ENCODE measurements at regions not wholly inside any gene's neighbourhood (a gene's known extent, or its start where the extent isn't known, plus 50 kb on each side); places are given as distances from the start of the nearest gene placed in this dataset.

DNA sequence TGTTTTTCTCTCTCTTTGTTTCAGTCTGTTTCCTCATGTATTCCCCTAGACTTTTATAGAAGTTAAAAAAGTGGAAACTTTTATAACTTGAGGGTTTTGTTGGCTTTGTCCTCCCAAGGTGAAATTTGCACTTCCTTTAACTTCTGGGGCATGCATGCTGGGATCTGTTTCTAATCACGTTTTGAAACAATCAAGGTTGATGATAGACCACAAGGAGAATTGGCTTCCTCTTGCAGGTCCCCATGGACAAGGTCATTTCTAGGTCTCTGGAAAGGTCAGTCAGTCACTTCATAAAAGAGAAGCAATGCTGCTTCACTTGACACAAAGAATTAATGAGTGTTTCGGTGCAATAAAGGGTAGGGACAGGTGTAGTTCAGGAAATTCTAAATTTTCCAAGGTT, 811.8 kb upstream of the CELF2 start:
- no peaks in the 10 kb centered on the region for H3K4me1 Mint-ChIP-seq (ENCODE audit: unreplicated experiment)
- no peak for DNase-seq (ENCODE audit: low spot score)
- H3K4me3 Mint-ChIP-seq (ENCODE audit: unreplicated experiment), result no peak overlapping the region
- H3K36me3 Mint-ChIP-seq (ENCODE audit: low read depth, unreplicated experiment), result no peaks in the 10 kb centered on the region
- no peaks in the 10 kb centered on the region for H3K9me3 Mint-ChIP-seq (ENCODE audit: unreplicated experiment)
- TF ChIP-seq, protein P1, sequence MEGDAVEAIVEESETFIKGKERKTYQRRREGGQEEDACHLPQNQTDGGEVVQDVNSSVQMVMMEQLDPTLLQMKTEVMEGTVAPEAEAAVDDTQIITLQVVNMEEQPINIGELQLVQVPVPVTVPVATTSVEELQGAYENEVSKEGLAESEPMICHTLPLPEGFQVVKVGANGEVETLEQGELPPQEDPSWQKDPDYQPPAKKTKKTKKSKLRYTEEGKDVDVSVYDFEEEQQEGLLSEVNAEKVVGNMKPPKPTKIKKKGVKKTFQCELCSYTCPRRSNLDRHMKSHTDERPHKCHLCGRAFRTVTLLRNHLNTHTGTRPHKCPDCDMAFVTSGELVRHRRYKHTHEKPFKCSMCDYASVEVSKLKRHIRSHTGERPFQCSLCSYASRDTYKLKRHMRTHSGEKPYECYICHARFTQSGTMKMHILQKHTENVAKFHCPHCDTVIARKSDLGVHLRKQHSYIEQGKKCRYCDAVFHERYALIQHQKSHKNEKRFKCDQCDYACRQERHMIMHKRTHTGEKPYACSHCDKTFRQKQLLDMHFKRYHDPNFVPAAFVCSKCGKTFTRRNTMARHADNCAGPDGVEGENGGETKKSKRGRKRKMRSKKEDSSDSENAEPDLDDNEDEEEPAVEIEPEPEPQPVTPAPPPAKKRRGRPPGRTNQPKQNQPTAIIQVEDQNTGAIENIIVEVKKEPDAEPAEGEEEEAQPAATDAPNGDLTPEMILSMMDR (IDR thresholded peaks at IDR 0.05; ENCODE audit: unreplicated experiment), result no peak
- no peaks in the 10 kb centered on the region for H3K27me3 Mint-ChIP-seq (ENCODE audit: unreplicated experiment)
- H3K27ac Mint-ChIP-seq (ENCODE audit: unreplicated experiment), result no peak overlapping the region

GRCh38 chr10:10207538-10207937, 810.1 kb upstream of the CELF2 start:
- peaks cover 2% of the 10 kb centered on the region for H3K27me3 Mint-ChIP-seq (ENCODE audit: unreplicated experiment)
- H3K36me3 Mint-ChIP-seq (ENCODE audit: low read depth, unreplicated experiment), result no peaks in the 10 kb centered on the region
- no peaks in the 10 kb centered on the region for H3K9me3 Mint-ChIP-seq (ENCODE audit: unreplicated experiment)
- no peak overlapping the region for H3K27ac Mint-ChIP-seq (ENCODE audit: unreplicated experiment)
- TF ChIP-seq, protein P1 (IDR thresholded peaks at IDR 0.05; ENCODE audit: unreplicated experiment), result no peak
- H3K4me1 Mint-ChIP-seq (ENCODE audit: unreplicated experiment), result no peaks in the 10 kb centered on the region
- no peak overlapping the region for H3K4me3 Mint-ChIP-seq (ENCODE audit: unreplicated experiment)
- DNase-seq (ENCODE audit: low spot score), result no peak

DNA sequence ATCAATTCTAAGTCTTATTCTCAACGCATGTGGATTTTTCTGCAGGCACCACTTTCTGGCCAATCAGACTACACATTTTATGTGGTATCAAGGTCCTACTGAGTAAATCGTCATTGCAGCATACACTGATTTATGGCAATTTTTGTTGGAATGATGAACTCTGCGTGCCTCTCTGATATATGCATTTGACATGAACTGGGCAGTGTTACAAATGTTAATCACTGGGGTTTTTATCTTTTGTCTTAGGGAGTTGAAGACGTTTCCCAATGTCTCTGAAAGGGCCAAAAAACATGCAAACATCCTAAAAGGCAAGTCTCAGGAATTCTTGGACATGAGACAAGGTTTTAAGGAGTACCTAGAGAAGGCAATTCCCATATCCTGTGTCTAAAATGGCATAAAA, 809.5 kb upstream of the CELF2 start:
- peaks cover 2% of the 10 kb centered on the region for H3K27me3 Mint-ChIP-seq (ENCODE audit: unreplicated experiment)
- no peaks in the 10 kb centered on the region for H3K9me3 Mint-ChIP-seq (ENCODE audit: unreplicated experiment)
- no peaks in the 10 kb centered on the region for H3K4me1 Mint-ChIP-seq (ENCODE audit: unreplicated experiment)
- no peak overlapping the region for H3K27ac Mint-ChIP-seq (ENCODE audit: unreplicated experiment)
- H3K4me3 Mint-ChIP-seq (ENCODE audit: unreplicated experiment), result no peak overlapping the region
- no peaks in the 10 kb centered on the region for H3K36me3 Mint-ChIP-seq (ENCODE audit: low read depth, unreplicated experiment)
- TF ChIP-seq, protein P1 (IDR thresholded peaks at IDR 0.05; ENCODE audit: unreplicated experiment), result no peak
- DNase-seq (ENCODE audit: low spot score), result no peak

DNA sequence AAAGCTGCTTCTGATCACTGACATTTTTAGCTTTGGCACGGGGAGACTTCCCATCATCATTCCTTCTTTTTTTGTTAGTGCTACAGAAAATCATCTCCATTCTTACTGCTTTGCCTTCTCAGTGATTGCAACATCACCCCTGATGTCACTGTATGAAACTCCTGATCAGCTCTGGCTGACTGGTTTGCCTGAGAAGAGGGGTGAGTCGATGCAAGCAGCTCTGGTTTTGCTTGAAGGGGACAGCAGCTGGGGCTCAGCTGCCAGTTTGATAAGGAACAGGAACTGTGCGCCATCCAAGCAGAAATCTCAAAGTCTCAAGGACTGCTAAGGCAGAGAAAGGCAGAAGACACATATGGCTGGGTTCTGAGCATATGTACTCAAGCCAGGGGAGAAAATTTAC, 808.5 kb upstream of the CELF2 start:
- no peak overlapping the region for H3K4me3 Mint-ChIP-seq (ENCODE audit: unreplicated experiment)
- H3K4me1 Mint-ChIP-seq (ENCODE audit: unreplicated experiment), result no peaks in the 10 kb centered on the region
- no peaks in the 10 kb centered on the region for H3K36me3 Mint-ChIP-seq (ENCODE audit: low read depth, unreplicated experiment)
- TF ChIP-seq, protein P1 (IDR thresholded peaks at IDR 0.05; ENCODE audit: unreplicated experiment), result no peak
- H3K9me3 Mint-ChIP-seq (ENCODE audit: unreplicated experiment), result no peaks in the 10 kb centered on the region
- H3K27me3 Mint-ChIP-seq (ENCODE audit: unreplicated experiment), result peaks cover 2% of the 10 kb centered on the region
- H3K27ac Mint-ChIP-seq (ENCODE audit: unreplicated experiment), result no peak overlapping the region
- no peak for DNase-seq (ENCODE audit: low spot score)

DNA sequence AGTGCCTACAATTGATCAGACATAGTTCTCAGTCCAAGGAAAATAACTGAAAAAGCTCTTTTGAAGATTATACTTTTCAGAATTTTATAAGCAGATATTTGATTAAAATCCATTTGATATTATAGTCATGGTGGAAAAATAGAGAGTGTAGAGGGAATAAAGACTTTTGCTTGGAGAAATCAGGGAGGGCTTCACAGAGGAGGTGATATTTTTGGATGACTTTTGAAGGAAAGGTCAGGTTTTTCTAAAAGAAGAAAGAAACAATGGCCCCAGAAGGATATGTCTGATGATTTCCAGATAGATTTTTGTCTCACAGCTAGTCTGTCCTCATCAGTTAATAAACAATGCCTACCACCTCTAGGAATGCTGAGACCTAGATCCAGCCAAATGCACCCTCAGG, 806.3 kb upstream of the CELF2 start:
- H3K27me3 Mint-ChIP-seq (ENCODE audit: unreplicated experiment), result peaks cover 2% of the 10 kb centered on the region
- no peak overlapping the region for H3K4me3 Mint-ChIP-seq (ENCODE audit: unreplicated experiment)
- DNase-seq (ENCODE audit: low spot score), result no peak
- H3K27ac Mint-ChIP-seq (ENCODE audit: unreplicated experiment), result no peak overlapping the region
- H3K4me1 Mint-ChIP-seq (ENCODE audit: unreplicated experiment), result no peaks in the 10 kb centered on the region
- no peaks in the 10 kb centered on the region for H3K36me3 Mint-ChIP-seq (ENCODE audit: low read depth, unreplicated experiment)
- TF ChIP-seq, protein P1 (IDR thresholded peaks at IDR 0.05; ENCODE audit: unreplicated experiment), result no peak
- H3K9me3 Mint-ChIP-seq (ENCODE audit: unreplicated experiment), result no peaks in the 10 kb centered on the region
